ENCODE measurements at regions not wholly inside any gene's neighbourhood (a gene's known extent, or its start where the extent isn't known, plus 50 kb on each side); places are given as distances from the start of the nearest gene placed in this dataset.
"Not testable (repeated sequence)": the region's sequence is repeated elsewhere in the genome, so short reads cannot be mapped to it uniquely, and the experiment has no call there.

GRCh38 chr3:125645616-125646015 is 50.3 kb upstream of the OSBPL11 start:
- DNase-seq = no peak

DNA sequence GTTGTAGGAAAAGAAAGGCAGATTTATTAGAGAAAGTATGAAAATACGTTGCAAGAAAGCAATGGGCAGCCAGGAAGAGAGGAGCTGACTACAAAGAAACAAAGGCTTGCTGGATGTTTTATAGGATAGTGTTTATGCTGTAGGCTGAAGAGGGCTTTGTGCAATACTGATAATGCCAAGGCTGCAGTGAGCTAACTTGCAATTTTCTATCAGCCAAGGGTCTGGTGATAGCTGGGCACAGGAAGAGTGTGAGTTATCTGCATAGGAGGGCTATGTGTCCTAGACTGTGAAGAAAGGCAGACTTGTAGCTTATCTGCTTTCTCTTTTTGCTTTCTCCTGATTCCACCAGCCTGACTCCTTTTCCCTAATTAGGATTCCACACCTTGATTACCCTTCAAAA is 51.3 kb upstream of the OSBPL11 start:
- no peak for DNase-seq

- DNase-seq = no peak
Observed at GRCh38 chr3:125647318-125648014, 52.2 kb upstream of the OSBPL11 start.

DNA sequence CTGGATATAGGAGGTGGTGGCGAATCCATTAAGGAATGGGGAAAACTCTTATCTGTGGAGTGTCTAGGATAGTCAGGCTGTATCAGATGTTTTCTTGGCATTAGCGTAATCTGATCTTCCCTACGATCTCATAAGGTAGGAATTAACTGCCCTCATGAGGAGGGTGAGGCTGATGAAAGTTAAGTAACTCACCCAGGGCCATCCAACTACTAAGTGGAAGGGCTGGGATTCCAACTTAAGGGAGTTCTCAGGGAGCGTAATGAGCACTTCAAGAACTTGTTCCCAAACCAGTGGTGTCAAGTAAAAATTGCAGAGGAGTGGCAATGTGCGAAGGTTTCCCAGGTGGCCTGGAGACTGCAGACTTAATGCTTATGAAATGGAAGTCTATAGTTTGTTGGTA is 55.9 kb upstream of the OSBPL11 start:
- DNase-seq = no peak

DNA sequence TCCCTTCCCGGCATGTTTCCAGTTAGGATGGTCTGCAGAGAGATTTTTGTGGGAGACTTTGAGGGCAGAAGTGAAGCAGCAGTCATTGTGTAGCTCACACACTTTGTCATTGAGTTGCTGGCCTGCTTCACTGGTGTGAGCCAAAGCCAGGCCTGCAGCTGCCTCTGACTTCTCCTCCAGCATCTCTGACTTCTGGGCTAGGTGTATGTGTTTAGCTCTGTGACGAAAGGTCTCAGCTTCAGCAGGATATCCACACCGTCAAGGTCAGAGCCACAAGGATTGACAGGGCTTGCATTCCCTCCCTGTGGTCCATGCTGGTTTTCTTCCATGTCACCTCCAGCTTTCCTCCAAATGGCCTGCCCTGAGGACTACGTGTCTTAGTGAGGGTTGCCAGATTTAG is 57.1 kb upstream of the OSBPL11 start:
- DNase-seq = no peak

- DNase-seq = no peak
Observed at GRCh38 chr3:125654526-125654925, 59.2 kb upstream of the OSBPL11 start.

DNA sequence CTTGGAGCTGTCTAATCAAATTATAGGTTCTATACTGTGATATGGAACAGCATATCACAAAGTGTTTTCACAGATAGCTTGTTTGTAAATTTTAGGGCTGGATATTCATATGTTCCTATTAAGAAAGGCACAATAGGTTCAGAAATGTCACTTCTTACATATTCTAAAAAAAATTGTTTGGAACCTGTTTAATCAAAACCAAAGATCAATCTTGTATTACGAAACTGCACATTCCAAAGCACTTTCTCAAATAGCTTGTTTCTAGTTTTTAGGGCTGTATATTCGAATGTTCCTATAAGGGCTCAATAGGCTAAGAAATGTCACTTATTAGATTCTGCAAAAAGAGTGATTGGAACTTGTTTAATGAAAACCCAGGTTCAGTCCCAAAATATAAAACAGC is 67.4 kb upstream of the OSBPL11 start:
- DNase-seq = no peak

- DNase-seq = no peak
Observed at GRCh38 chr3:125670352-125670751, 75.1 kb upstream of the OSBPL11 start.

DNA sequence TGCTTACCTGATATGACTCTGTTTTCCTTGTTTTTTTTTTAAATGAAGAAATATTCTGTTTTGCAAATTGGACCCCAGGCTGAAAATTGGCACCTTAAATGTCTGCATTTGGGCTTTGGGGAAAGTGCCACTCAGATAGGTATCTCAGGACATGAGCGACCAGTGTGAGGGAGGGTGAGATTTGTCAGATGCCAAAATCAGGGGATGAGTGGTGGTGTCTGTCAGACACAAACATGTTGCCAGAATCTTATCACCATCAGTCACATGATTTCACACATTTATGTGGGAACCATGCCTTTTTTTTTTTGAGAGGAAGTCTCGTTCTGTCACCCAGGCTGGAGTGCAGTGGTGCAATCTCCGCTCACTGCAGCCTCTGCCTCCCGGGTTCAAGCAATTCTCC is 75.6 kb upstream of the OSBPL11 start:
- DNase-seq = no peak

GRCh38 chr3:125671461-125672243 is 76.4 kb upstream of the OSBPL11 start:
- no peak for DNase-seq

- no peak for DNase-seq
Observed at GRCh38 chr3:125675791-125676190, 80.5 kb upstream of the OSBPL11 start.

DNA sequence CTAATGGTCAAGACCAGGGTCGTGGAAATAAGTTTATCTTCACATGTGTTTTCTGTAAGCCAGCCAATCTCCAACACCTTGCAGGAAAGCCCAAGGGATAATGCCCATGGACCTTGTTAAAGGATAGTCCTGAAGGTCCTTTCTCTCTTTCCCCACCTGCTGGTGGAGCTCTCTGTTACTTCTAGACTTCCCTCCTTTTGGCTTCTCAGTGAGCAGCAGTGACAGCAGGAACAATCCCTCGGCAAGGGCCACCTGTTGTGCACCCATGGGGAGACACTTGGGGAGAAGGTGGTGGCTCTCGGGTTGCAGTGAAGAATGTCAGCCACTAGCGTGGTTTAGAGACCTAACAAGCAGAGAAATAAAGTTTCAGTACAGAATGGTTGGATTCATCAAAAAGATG is 84.0 kb upstream of the OSBPL11 start:
- DNase-seq = no peak

- DNase-seq = no peak
Observed at GRCh38 chr3:125681146-125681545, 85.8 kb upstream of the OSBPL11 start.

GRCh38 chr3:125681906-125682305 is 86.6 kb upstream of the OSBPL11 start:
- not testable (repeated sequence) for DNase-seq

DNA sequence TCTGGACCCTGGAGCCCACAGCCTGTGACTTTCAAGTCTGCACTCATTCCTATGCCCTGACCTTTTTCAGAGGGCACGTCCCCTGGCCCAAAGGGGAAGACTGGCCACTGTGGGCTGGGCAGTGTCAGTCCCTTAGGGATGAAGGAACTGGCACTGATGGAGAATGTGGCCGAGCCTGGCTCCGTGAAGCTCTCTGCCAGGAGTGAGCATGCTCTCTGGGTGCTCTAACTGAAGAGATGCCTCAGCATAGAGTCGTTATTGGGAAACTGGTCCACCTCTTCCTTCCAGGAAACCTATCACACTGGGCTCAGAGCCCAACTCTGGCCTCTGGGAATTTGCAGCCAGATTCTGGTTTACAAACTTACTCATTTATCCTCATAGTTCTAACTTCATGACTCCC is 87.3 kb upstream of the OSBPL11 start:
- not testable (repeated sequence) for DNase-seq

- no peak for DNase-seq
Observed at GRCh38 chr3:125683067-125683829, 88.0 kb upstream of the OSBPL11 start.

- DNase-seq = peak; percentile 0
Observed at GRCh38 chr3:125684199-125684598, 88.9 kb upstream of the OSBPL11 start.

DNA sequence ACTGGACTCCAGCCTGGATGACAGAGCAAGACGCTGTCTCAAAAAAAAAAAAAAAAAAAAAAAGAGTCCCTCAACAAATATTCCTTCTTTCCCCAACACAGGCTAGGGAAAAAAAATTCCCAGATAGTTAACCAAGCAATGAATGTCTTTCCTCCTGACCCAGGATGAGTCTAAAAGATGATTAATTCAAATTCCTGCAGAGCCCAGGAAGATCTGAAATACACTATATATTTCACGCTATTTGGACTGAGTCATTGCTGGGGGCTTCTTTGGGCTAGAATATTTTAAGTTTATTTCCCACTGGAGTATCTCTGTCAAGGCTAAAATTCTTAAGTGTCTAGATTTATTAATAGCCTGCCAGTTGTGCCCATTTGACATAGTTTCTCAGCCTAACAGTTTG is 90.4 kb upstream of the OSBPL11 start:
- not testable (repeated sequence) for DNase-seq

DNA sequence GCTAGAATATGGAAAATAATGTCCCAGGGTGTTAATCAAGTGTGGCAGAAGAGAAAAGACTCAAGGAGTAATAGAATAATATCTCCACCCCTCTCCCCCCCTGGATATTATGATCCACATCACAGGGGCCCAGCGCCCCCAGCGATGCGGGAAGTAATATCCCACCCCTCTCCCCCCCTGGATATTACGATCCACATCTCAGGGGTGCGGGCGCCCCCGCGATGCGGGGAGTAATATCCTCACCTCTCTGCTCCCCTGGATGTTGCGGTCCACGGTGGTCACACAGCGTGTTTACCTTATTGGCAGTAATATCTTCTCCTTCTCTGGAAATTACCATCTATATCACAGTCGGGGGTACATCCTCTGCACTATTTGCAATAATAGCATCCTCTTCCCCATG is 97.1 kb upstream of the OSBPL11 start:
- no peak for DNase-seq

DNA sequence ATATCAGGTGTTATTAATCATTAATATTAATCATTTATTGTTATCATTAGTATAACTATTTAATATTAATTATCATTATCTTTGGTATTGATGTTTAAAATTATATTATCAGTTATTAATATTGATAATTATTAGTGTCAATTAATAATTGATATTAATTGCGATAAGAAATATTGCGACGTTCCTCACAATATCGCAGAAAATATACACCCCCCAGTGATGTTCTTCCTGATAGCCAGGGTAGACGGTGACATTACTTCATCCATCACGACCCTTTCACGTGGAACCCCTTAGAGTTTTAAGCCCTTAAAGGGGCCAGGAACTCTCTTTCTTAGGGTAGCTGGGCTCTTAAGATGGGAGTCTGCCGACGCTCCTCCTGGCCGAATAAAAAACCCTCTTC is 98.6 kb upstream of the OSBPL11 start:
- DNase-seq = no peak

DNA sequence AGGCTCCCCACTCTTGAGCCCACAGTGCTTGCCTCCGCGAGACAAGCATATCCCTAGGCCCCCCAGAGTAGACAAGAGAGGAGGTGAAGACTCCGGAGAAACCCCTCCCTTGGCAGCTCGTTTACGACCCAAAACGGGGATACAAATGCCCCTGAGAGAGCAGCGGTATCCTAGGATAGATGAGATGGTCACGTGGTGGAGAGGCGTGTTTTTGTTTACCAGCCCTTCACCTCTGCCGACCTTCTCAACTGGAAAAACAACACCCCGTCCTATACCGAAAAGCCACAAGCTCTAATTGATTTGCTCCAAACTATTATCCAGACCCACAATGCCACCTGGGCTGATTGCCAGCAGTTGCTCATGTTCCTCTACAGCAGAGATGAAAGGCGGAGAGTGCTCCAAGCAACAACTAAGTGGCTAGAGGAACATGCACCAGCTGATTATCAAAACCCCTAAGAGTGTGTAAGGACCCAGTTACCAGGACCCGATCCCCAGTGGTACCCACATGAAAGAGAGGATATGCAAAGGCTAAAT is 99.5 kb upstream of the OSBPL11 start:
- peak; percentile 2 for DNase-seq

GRCh38 chr3:125695688-125696087 is 100.4 kb upstream of the OSBPL11 start:
- no peak for DNase-seq

DNA sequence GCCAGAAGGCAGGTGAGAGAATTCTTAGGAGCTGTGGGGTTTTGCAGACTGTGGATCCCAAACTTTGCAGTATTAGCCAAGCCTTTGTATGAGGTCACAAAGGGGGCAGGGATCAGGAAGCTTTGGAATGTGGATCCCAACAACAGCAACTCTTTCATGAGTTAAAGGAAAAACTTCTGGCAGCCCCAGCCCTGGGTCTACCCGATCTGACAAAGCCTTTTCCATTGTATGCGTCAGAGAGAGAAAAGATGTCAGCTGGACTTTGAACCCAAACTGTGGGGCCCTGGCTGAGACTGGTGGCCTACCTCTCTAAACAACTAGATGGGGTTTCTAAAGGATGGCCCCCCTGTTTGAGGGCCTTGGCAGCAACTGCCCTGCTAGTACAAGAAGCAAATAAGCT is 101.8 kb upstream of the OSBPL11 start:
- DNase-seq = not testable (repeated sequence)
